ENCODE measurements at regions not wholly inside any gene's neighbourhood (a gene's known extent, or its start where the extent isn't known, plus 50 kb on each side); places are given as distances from the start of the nearest gene placed in this dataset.

DNA sequence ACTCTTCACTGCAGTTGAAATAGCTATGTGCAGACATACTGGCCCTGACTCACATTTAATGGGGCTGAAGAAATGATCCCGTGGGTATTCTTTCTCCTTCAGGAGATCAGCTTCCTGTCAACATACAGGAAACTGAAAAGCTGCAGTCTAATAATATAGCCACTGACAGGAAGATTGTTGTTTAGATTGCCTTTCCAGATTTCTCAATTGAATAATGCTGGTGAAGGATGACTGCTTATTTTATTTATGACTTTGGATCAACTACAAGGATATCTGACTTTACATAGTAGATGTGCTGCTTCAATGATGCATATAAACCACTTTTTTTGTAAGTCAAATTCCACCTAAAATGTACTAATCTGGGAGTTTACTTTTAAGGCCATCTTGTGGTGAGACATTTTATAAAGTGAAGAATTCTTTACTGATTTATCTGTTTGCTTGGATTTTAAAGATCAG is 93.4 kb upstream of the MAP4K3 start:
- 17 to 22% methylated on average over 1 of the region's 1 CpG for WGBS, 2 donors
- Histone ChIP-seq H3K4me1 (ENCODE audit: control insufficient read depth in 5 of 5, insufficient read depth in 5 of 5, low read length in 5 of 5) (peaks cover 0 to 7% (median 4%) of the 10 kb centered on the region in 5 donors), H3K4me3 (no peak overlapping the region), H3K27ac (ENCODE audit: low read depth in 1 of 2, low read length in 1 of 2) (no peak overlapping the region), H3K36me3 (ENCODE audit: control insufficient read depth in 4 of 4, insufficient read depth in 4 of 4, low read length in 4 of 4) (no peaks in the 10 kb centered on the region), H3K9ac (ENCODE audit: insufficient read depth in 1 of 2, low read length in 2 of 2) (no peak overlapping the region), H3K27me3 (ENCODE audit: control insufficient read depth in 3 of 3, insufficient read depth in 3 of 3, low read length in 2 of 3) (no peaks in the 10 kb centered on the region), H3K9me3 (ENCODE audit: control insufficient read depth in 4 of 4, insufficient read depth in 3 of 4, low read length in 3 of 4) (no peaks in the 10 kb centered on the region)
- no peak for TF ChIP-seq CTCF (IDR thresholded peaks at IDR 0.05; ENCODE audit: control extremely low read depth, extremely low read depth)
- DNase-seq (peak in 1 of 3 donors; percentile 31), ATAC-seq (ENCODE audit: insufficient read depth, low FRiP score) (no peak)

- Histone ChIP-seq H3K9me3 (ENCODE audit: control insufficient read depth in 4 of 4, insufficient read depth in 3 of 4, low read length in 3 of 4) (no peaks in the 10 kb centered on the region), H3K4me3 (no peak overlapping the region), H3K27me3 (ENCODE audit: control insufficient read depth in 3 of 3, insufficient read depth in 3 of 3, low read length in 2 of 3) (no peaks in the 10 kb centered on the region), H3K9ac (ENCODE audit: insufficient read depth in 1 of 2, low read length in 2 of 2) (no peak overlapping the region), H3K36me3 (ENCODE audit: control insufficient read depth in 4 of 4, insufficient read depth in 4 of 4, low read length in 4 of 4) (no peaks in the 10 kb centered on the region), H3K27ac (ENCODE audit: low read depth in 1 of 2, low read length in 1 of 2) (no peak overlapping the region), H3K4me1 (ENCODE audit: control insufficient read depth in 5 of 5, insufficient read depth in 5 of 5, low read length in 5 of 5) (peaks cover 0 to 5% (median 4%) of the 10 kb centered on the region in 5 donors)
- no peak for TF ChIP-seq CTCF (IDR thresholded peaks at IDR 0.05; ENCODE audit: control extremely low read depth, extremely low read depth)
- WGBS, 2 donors = 82 to 92% methylated on average over 7 of the region's 7 CpGs
- ATAC-seq (ENCODE audit: insufficient read depth, low FRiP score) = no peak
- no peak for DNase-seq
Observed at GRCh38 chr2:39531220-39531777, 94.2 kb upstream of the MAP4K3 start.

DNA sequence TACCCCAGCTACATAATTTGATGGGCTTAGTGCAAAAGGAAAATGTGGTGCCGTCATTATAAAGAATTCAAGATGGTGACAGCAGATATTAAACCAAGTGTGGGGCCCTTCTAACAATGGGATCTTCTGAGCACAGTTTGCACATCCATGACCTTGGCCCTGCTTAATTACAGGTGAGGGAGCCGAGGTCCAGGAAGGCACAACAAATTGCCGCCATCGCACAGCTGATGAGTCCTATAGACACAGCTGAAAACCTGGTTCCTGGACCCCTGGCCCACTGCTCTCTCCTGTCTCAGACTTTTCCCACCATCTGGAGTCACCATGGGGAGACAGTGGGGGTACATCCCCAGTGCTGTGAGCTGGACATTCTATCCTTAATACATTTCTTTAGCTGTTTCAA is 95.8 kb upstream of the MAP4K3 start:
- no peaks in the 10 kb centered on the region for H3K36me3 ChIP-seq (ENCODE audit: control insufficient read depth in 4 of 4, insufficient read depth in 4 of 4, low read length in 4 of 4)
- no peaks in the 10 kb centered on the region for H3K27me3 ChIP-seq (ENCODE audit: control insufficient read depth in 3 of 3, insufficient read depth in 3 of 3, low read length in 2 of 3)
- no peak overlapping the region for H3K9ac ChIP-seq (ENCODE audit: insufficient read depth in 1 of 2, low read length in 2 of 2)
- H3K4me1 ChIP-seq (ENCODE audit: control insufficient read depth in 5 of 5, insufficient read depth in 5 of 5, low read length in 5 of 5) = peaks cover 0 to 5% (median 4%) of the 10 kb centered on the region in 5 donors
- TF ChIP-seq CTCF (IDR thresholded peaks at IDR 0.05; ENCODE audit: control extremely low read depth, extremely low read depth) = no peak
- no peaks in the 10 kb centered on the region for H3K9me3 ChIP-seq (ENCODE audit: control insufficient read depth in 4 of 4, insufficient read depth in 3 of 4, low read length in 3 of 4)
- 95% methylated on average over 4 of the region's 4 CpGs for WGBS, 2 donors
- H3K27ac ChIP-seq (ENCODE audit: low read depth in 1 of 2, low read length in 1 of 2) = no peak overlapping the region
- DNase-seq = no peak
- ATAC-seq (ENCODE audit: insufficient read depth, low FRiP score) = no peak
- no peak overlapping the region for H3K4me3 ChIP-seq

Measured in lung (tissue), 11 donors.